Activated naive CD8-positive, alpha-beta T cell treated with anti-CD3 and anti-CD28 coated beads for 36 hours (primary cell): ENCODE measurements at regions not wholly inside any gene's neighbourhood (a gene's known extent, or its start where the extent isn't known, plus 50 kb on each side); places are given as distances from the start of the nearest gene placed in this dataset.

Source experiments
- DNase-seq: peaks from one replicate; pipeline ENCODE4 v3.0.0; 2021
- H3K27ac Mint-ChIP-seq: one replicate; pipeline ENCODE4 v1.8.0; 2022; ENCODE audit warnings: mild to moderate bottlenecking, moderate library complexity, mixed read lengths
- H3K27me3 Mint-ChIP-seq: one replicate; pipeline ENCODE4 v1.8.0; 2022; ENCODE audit warnings: mild to moderate bottlenecking, mixed read lengths
- H3K36me3 Mint-ChIP-seq: one replicate; pipeline ENCODE4 v1.8.0; 2021; ENCODE audit warnings: mild to moderate bottlenecking, mixed read lengths
- H3K4me1 Mint-ChIP-seq: one replicate; pipeline ENCODE4 v1.8.0; 2021; ENCODE audit warnings: mixed read lengths
- H3K4me3 Mint-ChIP-seq: one replicate; pipeline ENCODE4 v1.8.0; 2022; ENCODE audit warnings: mild to moderate bottlenecking, moderate library complexity, mixed read lengths
- H3K9me3 Mint-ChIP-seq: one replicate; pipeline ENCODE4 v1.8.0; 2022; ENCODE audit warnings: mixed read lengths

GRCh38 chr19:33910922-33911321, 114.3 kb downstream of the KCTD15 start:
- Mint-ChIP-seq H3K9me3 (no peaks in the 10 kb centered on the region), H3K27me3 (peaks cover 53% of the 10 kb centered on the region), H3K36me3 (no peaks in the 10 kb centered on the region), H3K27ac (no peak overlapping the region), H3K4me3 (no peak overlapping the region), H3K4me1 (no peaks in the 10 kb centered on the region)
- DNase-seq, result no peak

GRCh38 chr19:33914599-33914998, 117.9 kb downstream of the KCTD15 start:
- H3K4me1 Mint-ChIP-seq, result no peaks in the 10 kb centered on the region
- H3K27me3 Mint-ChIP-seq, result peaks cover 39% of the 10 kb centered on the region
- no peak overlapping the region for H3K4me3 Mint-ChIP-seq
- H3K9me3 Mint-ChIP-seq, result no peaks in the 10 kb centered on the region
- H3K36me3 Mint-ChIP-seq, result no peaks in the 10 kb centered on the region
- no peak overlapping the region for H3K27ac Mint-ChIP-seq
- no peak for DNase-seq

DNA sequence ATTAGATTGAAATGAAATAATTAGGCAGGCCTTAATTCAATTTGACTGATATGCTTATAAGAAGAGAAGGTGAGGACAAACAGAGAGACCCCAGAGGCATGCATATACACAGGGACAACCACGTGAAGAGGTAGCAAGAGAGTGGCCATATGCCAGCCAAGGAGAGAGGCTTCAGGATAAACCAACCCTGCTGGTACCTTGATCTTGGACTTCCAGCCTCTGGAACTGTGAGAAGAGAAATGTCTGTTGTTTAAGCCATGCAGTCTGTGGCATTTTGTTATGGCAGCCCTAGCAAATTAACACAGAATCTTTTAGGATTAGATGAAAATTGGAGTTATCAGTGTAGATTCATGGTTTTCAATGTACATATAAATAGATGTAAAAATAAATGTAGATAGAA, 120.1 kb downstream of the KCTD15 start:
- Mint-ChIP-seq H3K4me1 (no peaks in the 10 kb centered on the region), H3K4me3 (no peak overlapping the region), H3K36me3 (no peaks in the 10 kb centered on the region), H3K27me3 (peaks cover 36% of the 10 kb centered on the region), H3K9me3 (no peaks in the 10 kb centered on the region), H3K27ac (no peak overlapping the region)
- no peak for DNase-seq

DNA sequence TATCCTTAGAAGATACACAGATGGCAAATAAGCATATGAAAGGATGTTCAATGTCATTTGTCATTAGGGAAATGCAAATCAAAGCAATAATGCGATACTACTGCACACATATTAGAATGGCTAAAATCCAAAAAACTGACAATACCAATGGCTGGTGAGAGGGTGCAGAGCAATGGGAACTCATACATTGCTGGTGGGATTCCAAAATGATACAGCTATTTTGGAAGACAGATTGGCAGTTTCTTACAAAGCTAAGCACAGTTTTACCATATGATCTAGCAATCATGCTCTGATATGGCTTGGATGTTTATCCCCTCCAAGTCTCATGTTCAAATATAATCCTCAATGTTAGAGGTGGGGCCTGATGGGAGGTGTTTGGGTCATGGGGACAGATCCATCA, 122.6 kb downstream of the KCTD15 start:
- H3K9me3 Mint-ChIP-seq, result no peaks in the 10 kb centered on the region
- H3K27me3 Mint-ChIP-seq, result peaks cover 24% of the 10 kb centered on the region
- no peak overlapping the region for H3K27ac Mint-ChIP-seq
- DNase-seq, result no peak
- H3K4me3 Mint-ChIP-seq, result no peak overlapping the region
- no peaks in the 10 kb centered on the region for H3K36me3 Mint-ChIP-seq
- H3K4me1 Mint-ChIP-seq, result no peaks in the 10 kb centered on the region

- no peak overlapping the region for H3K4me3 Mint-ChIP-seq
- H3K4me1 Mint-ChIP-seq, result no peaks in the 10 kb centered on the region
- peaks cover 25% of the 10 kb centered on the region for H3K27me3 Mint-ChIP-seq
- no peaks in the 10 kb centered on the region for H3K9me3 Mint-ChIP-seq
- no peak for DNase-seq
- H3K36me3 Mint-ChIP-seq, result no peaks in the 10 kb centered on the region
- H3K27ac Mint-ChIP-seq, result no peak overlapping the region
These were observed 124.5 kb downstream of the KCTD15 start for GRCh38 chr19:33921165-33921564.

- Mint-ChIP-seq H3K4me1 (no peaks in the 10 kb centered on the region), H3K27me3 (peaks cover 24% of the 10 kb centered on the region), H3K27ac (no peak overlapping the region), H3K9me3 (no peaks in the 10 kb centered on the region), H3K4me3 (no peak overlapping the region), H3K36me3 (no peaks in the 10 kb centered on the region)
- DNase-seq, result no peak
These were observed 129.6 kb downstream of the KCTD15 start for GRCh38 chr19:33926306-33926705.

DNA sequence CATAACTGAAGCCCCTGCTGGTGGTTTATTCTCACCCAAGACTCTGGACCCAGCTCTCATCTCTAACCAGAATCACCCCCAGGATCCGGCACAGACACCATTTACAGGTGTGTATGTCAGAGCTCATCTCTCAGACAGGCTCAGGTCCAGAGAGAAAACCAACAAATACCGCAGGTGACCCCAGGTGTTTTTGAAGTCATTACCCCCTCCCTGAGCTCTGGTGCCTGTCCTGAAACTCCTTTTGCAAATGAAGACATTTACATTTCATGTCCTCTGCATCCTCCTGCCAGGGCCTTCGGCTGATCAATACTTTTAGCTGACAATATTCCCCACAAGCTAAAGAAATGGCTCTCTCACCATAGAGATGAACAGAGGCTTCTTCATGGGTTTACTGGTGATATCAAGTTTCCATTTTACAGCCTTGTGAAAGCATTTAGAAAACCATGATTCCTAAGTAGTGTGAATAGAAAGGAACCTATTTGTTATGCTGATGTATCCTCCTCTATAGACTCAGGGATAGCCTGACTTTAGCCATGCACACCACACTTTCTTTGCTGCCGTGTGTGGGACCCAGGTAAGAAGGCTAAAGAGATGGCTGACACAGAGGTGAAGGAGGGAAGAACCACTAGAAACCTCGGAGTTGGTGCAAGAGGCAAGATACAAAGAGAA, 131.3 kb downstream of the KCTD15 start:
- Mint-ChIP-seq H3K27me3 (peaks cover 24% of the 10 kb centered on the region), H3K36me3 (no peaks in the 10 kb centered on the region), H3K4me3 (no peak overlapping the region), H3K9me3 (no peaks in the 10 kb centered on the region), H3K27ac (no peak overlapping the region), H3K4me1 (no peaks in the 10 kb centered on the region)
- no peak for DNase-seq

DNA sequence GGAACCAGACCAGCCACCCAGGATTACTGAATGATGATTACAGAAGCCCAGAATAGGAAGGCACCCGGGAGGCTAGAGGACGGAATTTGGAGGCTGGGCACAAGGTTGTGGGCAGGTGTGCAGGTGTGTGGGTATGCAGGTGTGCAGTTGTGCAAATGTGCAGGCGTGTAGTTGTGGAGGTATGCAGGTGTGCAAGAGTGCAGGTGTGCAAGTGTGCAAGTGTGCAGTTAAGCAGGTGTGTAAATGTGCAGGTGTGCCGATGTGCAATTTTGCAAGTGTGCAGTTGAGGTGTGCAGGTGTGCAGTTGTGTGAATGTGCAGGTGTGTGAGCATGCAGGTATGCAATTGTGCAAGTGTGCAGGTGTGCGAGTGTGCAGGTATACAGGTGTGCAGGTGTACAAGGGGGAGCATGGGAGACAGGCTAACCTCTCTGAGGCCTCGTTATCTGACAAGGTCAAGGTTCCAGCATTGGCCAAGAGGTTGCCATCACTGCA, 131.8 kb downstream of the KCTD15 start:
- Mint-ChIP-seq H3K4me3 (no peak overlapping the region), H3K4me1 (no peaks in the 10 kb centered on the region), H3K36me3 (no peaks in the 10 kb centered on the region), H3K27ac (no peak overlapping the region), H3K27me3 (peaks cover 24% of the 10 kb centered on the region), H3K9me3 (no peaks in the 10 kb centered on the region)
- no peak for DNase-seq

DNA sequence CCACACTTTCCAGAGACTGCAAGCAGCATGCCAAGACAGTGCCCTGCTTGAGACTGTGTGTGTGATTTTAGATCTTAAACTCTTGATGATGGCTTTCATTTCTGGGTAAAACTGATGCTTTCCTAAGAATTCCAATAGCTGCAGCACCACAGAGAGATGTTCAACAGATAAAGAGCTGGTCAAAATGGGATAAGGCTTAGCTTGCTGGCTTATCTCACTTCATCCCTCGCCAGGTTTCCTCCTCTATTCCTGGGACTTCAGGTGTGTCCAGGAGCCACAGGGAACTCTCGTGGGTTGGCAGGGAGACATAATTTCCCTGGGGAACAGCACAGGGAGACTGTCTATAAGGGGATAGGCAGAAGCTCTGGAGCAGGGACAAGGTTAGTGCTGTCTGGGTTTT, 137.3 kb downstream of the KCTD15 start:
- peaks cover 5% of the 10 kb centered on the region for H3K9me3 Mint-ChIP-seq
- no peak overlapping the region for H3K27ac Mint-ChIP-seq
- H3K36me3 Mint-ChIP-seq, result peaks cover 2% of the 10 kb centered on the region
- no peak for DNase-seq
- no peaks in the 10 kb centered on the region for H3K27me3 Mint-ChIP-seq
- H3K4me3 Mint-ChIP-seq, result no peak overlapping the region
- no peaks in the 10 kb centered on the region for H3K4me1 Mint-ChIP-seq

DNA sequence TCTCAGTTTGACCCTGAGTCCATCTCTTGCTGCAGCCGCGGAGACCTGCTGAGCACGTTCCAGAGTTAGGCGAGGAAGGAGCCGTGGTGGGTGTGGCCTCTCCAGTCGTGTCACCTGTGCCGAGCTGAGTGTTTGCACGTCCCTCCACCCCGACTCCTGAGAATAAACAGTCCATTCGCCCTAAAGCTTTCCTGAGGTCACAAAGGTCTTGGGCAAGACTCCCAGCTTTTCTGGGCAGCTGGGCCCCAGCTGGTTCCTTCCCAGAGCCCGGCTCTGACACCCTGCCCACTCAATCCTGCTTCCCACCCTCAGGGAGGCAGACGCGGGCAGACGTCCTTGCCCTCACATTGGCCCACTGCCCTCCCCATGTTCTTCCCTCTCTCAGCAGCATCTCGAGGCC, 142.2 kb downstream of the KCTD15 start:
- Mint-ChIP-seq H3K27ac (no peak overlapping the region), H3K4me1 (no peaks in the 10 kb centered on the region), H3K4me3 (no peak overlapping the region), H3K9me3 (peaks cover 5% of the 10 kb centered on the region), H3K27me3 (no peaks in the 10 kb centered on the region), H3K36me3 (peaks cover 2% of the 10 kb centered on the region)
- no peak for DNase-seq

DNA sequence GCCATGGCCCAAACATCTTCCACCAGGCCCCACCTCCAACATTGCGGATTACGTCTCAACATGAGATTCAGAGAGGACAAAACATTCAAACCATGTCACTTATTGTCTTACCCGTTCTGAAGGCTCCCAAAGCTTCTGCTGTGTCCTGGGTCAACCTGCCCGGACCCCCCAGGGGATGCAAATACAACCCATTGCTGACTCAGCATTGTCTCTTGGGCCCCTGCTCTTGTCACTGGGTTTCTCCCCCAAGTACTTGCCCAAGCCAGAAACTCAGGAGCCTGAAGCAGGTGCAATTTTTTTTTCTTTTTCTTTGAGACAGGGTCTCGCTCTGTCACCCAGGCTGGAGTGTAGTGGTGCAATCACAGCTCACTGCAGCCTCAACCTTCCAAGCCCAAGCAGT, 144.5 kb downstream of the KCTD15 start:
- no peaks in the 10 kb centered on the region for H3K9me3 Mint-ChIP-seq
- H3K36me3 Mint-ChIP-seq, result no peaks in the 10 kb centered on the region
- no peaks in the 10 kb centered on the region for H3K27me3 Mint-ChIP-seq
- no peaks in the 10 kb centered on the region for H3K4me1 Mint-ChIP-seq
- DNase-seq, result no peak
- H3K4me3 Mint-ChIP-seq, result no peak overlapping the region
- no peak overlapping the region for H3K27ac Mint-ChIP-seq

GRCh38 chr19:33946535-33947264, 150.0 kb downstream of the KCTD15 start:
- no peak overlapping the region for H3K4me3 Mint-ChIP-seq
- no peak overlapping the region for H3K27ac Mint-ChIP-seq
- H3K4me1 Mint-ChIP-seq, result no peaks in the 10 kb centered on the region
- DNase-seq, result no peak
- H3K36me3 Mint-ChIP-seq, result no peaks in the 10 kb centered on the region
- H3K27me3 Mint-ChIP-seq, result no peaks in the 10 kb centered on the region
- H3K9me3 Mint-ChIP-seq, result no peaks in the 10 kb centered on the region

DNA sequence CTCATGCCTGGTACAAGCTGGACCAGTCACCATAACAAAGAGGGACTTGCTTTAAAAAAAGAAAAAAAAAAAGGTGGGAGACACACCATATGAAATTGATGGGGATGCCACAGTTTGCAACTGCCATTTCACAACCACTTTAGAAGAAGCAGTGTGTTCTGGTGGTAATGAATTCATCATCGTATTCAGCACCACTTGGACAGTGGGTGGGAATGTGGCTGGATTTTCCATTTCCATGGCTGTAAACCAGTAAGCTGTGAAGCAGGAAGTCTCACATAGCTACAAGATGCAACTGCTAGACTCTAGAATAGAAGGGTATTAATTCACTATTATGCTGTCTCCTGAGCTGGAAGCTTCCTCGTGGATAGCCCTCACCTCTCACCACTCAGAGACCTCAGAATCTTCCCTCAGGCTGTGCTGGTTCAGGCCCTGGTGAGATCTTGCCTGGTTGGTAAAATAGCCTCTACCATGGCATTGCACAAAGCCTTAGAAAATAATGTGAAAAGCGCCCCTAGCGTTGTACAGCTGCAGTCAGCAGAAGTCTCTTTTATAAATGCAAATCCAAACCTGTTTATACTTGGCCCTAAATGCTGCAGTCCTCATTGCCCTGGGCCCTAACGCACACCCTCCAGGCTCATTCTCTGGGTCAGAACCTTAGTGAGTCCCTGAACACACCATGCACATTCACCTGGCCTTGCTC, 150.7 kb downstream of the KCTD15 start:
- Mint-ChIP-seq H3K36me3 (no peaks in the 10 kb centered on the region), H3K4me3 (no peak overlapping the region), H3K27ac (no peak overlapping the region), H3K4me1 (no peaks in the 10 kb centered on the region), H3K9me3 (no peaks in the 10 kb centered on the region), H3K27me3 (no peaks in the 10 kb centered on the region)
- DNase-seq, result no peak

DNA sequence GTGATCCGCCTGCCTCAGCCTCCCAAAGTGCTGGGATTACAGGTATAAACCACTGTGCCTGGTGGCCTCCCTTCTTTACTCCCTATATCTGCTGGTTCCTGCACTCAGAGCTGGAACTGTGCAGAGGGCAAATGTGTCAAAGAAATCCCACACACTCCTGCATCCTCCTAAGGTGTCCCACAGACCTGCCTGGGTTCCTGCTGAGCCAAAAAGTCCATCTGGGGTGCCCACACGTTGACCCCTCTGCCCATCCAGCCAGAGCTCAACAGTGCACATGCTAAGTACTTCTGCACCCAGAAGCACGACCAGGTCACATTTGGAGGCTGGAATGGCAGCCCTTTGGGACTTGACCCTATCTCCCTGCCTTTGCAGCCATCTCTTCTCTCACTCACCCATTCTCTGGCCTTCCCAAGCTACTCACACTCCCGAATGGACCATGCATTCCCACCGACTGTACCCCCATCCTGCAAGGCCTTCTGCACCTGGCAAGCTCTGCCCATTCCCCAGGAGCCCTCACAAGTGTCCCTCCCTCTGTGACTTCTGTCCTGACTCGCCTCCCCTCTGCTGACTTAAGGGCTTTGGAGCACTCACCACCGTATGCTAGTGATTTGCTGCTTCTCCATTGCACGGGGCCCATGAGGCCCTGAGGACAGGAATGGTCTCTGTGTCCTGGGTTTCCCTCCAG, 152.1 kb downstream of the KCTD15 start:
- no peak overlapping the region for H3K4me3 Mint-ChIP-seq
- no peaks in the 10 kb centered on the region for H3K9me3 Mint-ChIP-seq
- H3K4me1 Mint-ChIP-seq, result no peaks in the 10 kb centered on the region
- H3K27ac Mint-ChIP-seq, result no peak overlapping the region
- no peak for DNase-seq
- H3K27me3 Mint-ChIP-seq, result no peaks in the 10 kb centered on the region
- H3K36me3 Mint-ChIP-seq, result no peaks in the 10 kb centered on the region

GRCh38 chr19:33950091-33950750, 153.6 kb downstream of the KCTD15 start:
- Mint-ChIP-seq H3K4me3 (no peak overlapping the region), H3K4me1 (no peaks in the 10 kb centered on the region), H3K27me3 (peaks cover 4% of the 10 kb centered on the region), H3K36me3 (no peaks in the 10 kb centered on the region), H3K9me3 (peaks cover 1% of the 10 kb centered on the region), H3K27ac (no peak overlapping the region)
- no peak for DNase-seq
